Muscle layer of duodenum (tissue), 2 donors: ENCODE measurements at regions not wholly inside any gene's neighbourhood (a gene's known extent, or its start where the extent isn't known, plus 50 kb on each side); places are given as distances from the start of the nearest gene placed in this dataset.

Experiments
- H3K27ac ChIP-seq: one replicate; pipeline ENCODE4 v1.7.0; 2013; ENCODE audit warnings: mild to moderate bottlenecking, low read length
- H3K27me3 ChIP-seq: one replicate; pipeline ENCODE4 v1.7.0; 2013; ENCODE audit warnings: low read depth, mild to moderate bottlenecking, control low read depth, low read length
- H3K36me3 ChIP-seq, 2 donors: one replicate each; pipeline ENCODE4 v1.7.0; 2013; ENCODE audit warnings: low read length in 2 of 2, control low read depth in 1 of 2, mild to moderate bottlenecking in 1 of 2; ENCODE audit not compliant: insufficient read depth in 2 of 2, control insufficient read depth in 1 of 2
- H3K4me1 ChIP-seq, 2 donors: one replicate each; pipeline ENCODE4 v1.7.0; 2013; ENCODE audit warnings: low read length in 2 of 2, mild to moderate bottlenecking in 2 of 2, control low read depth in 1 of 2, moderate library complexity in 1 of 2; ENCODE audit not compliant: insufficient read depth in 2 of 2, control insufficient read depth in 1 of 2
- H3K4me3 ChIP-seq, 2 donors: one replicate each; pipeline ENCODE4 v1.7.0; 2013; ENCODE audit warnings: low read length in 2 of 2, low read depth in 1 of 2, mild to moderate bottlenecking in 1 of 2
- H3K9me3 ChIP-seq, 2 donors: one replicate each; pipeline ENCODE4 v1.7.0; 2013; ENCODE audit warnings: low read length in 2 of 2, control low read depth in 1 of 2, mild to moderate bottlenecking in 1 of 2; ENCODE audit not compliant: control insufficient read depth in 1 of 2
- donor health status: healthy.

DNA sequence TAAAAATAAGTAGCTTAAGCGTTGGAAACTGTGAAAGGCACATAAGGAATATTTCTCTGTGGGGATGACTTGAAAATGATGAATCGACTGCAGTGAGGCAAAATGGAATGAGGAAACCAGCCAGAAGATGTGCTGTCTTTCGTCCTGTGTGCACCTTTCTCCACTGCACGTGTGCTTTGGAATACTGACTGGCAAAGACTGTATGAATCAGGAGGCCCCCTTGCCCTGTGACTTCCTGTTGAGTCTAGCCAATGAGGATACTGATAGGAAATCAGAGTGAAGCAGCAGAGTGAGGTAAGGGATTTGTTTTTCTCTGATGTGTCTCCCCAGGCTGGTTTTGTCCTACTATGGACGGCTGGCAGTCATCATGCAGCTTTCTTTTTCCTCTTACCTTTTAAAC, 118.2 kb upstream of the ADGRL4 start:
- no peaks in the 10 kb centered on the region for H3K4me1 ChIP-seq
- H3K36me3 ChIP-seq: no peaks in the 10 kb centered on the region
- H3K9me3 ChIP-seq: no peaks in the 10 kb centered on the region
- H3K4me3 ChIP-seq: no peak overlapping the region
- H3K27ac ChIP-seq: no peak overlapping the region
- no peaks in the 10 kb centered on the region for H3K27me3 ChIP-seq

DNA sequence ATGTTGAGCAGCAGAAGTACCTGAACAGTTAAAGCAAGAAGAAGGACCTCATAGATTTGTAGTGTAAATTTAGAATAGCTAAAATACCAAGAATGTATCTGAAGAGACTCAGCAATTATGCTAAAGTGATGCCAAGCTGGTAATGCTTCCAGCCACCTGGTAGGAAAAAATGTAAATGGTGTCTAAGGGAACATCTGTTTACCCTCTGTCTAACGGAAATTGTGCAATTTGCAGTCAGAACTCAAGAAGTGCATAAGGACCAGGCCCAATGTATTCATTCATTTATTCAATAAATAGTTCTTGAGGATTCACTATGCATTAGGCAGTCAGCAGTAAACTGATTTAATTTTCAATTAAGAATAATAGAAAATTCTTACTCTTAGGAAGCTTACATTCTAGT, 116.0 kb upstream of the ADGRL4 start:
- Histone ChIP-seq H3K27me3 (no peaks in the 10 kb centered on the region), H3K27ac (no peak overlapping the region), H3K4me3 (no peak overlapping the region), H3K4me1 (no peaks in the 10 kb centered on the region), H3K36me3 (no peaks in the 10 kb centered on the region), H3K9me3 (no peaks in the 10 kb centered on the region)

DNA sequence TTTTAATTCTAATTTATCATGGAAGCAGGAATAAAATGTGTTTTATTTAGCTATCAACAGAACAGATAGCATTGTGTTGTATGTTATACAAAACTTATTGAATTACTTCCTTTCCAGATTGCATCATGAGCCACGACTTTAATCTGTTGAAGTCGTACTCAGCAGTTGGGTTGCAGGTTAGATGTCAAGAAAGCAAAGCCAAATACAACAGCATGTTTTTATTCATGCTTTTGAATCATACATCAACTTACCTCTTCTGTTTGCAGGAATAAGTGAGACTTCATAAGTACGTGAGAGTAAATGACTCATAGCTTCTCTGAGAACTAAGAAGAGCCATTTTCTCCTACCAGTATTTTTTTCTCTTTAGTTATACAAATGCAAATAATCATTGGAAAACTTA, 110.8 kb upstream of the ADGRL4 start:
- Histone ChIP-seq H3K36me3 (no peaks in the 10 kb centered on the region), H3K9me3 (no peaks in the 10 kb centered on the region), H3K4me1 (no peaks in the 10 kb centered on the region), H3K27me3 (no peaks in the 10 kb centered on the region), H3K27ac (no peak overlapping the region), H3K4me3 (no peak overlapping the region)

GRCh38 chr1:79113836-79114235, 107.3 kb upstream of the ADGRL4 start:
- no peak overlapping the region for H3K27ac ChIP-seq
- no peaks in the 10 kb centered on the region for H3K9me3 ChIP-seq
- H3K36me3 ChIP-seq: no peaks in the 10 kb centered on the region
- no peaks in the 10 kb centered on the region for H3K4me1 ChIP-seq
- no peak overlapping the region for H3K4me3 ChIP-seq
- H3K27me3 ChIP-seq: no peaks in the 10 kb centered on the region

DNA sequence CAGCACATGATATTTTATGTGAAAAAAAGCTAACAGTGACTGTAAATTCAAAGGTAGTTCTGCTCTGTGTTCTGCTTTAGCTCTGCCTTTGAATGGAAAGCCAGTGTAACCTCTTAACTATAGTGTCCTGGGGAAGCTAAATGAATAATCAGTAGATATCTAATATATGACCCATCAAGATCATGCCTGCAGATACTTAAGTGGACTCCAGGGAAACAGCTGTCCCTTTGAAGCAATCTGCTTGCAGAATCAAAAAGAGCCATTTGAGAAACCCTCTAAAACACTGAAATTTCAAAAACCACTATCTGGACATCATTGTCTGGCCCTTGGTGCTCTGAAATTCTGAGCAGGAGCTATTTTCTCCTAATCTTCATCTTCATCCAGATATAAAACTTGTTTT, 104.2 kb upstream of the ADGRL4 start:
- Histone ChIP-seq H3K4me3 (no peak overlapping the region), H3K4me1 (no peaks in the 10 kb centered on the region), H3K9me3 (no peaks in the 10 kb centered on the region), H3K36me3 (no peaks in the 10 kb centered on the region), H3K27me3 (no peaks in the 10 kb centered on the region), H3K27ac (no peak overlapping the region)

DNA sequence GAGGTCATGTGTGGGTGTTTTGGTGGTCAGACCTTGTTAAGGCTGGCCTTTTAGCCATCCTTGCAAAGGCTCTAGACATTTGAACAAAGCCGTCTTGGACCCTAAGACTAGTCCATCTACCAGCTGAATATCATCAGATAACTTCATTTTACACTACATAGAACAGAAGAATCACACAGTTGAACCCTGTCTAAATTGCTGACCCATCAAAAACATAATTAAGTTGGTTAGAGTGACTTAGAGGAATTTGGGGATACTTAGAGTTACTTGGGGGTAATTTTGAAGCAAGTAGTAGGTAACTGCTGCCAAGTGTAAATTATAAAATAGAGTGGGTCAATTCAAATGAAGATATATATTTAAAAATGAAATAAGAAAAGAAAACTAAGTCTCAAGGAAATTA, 102.9 kb upstream of the ADGRL4 start:
- Histone ChIP-seq H3K4me3 (no peak overlapping the region), H3K36me3 (no peaks in the 10 kb centered on the region), H3K9me3 (no peaks in the 10 kb centered on the region), H3K27me3 (no peaks in the 10 kb centered on the region), H3K27ac (no peak overlapping the region), H3K4me1 (no peaks in the 10 kb centered on the region)

DNA sequence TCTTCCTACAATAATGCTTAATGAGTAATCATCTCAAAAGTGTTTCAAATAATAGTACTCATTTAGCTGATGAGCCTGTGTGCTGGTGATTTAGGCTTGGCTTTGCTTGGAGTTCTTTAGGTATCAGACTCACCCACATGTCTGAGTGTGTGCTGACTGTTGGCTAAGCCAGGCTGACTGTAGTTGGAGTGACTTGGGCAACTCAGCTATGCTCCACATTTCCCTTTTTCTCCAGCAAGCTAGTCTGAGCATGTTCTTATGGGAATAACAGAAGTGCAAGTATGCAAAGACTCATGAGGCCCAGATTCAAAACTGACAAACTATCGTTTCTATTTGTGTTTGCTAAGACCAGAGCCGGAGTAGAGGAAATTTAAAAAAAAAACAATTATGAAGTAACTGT, 99.0 kb upstream of the ADGRL4 start:
- Histone ChIP-seq H3K4me3 (no peak overlapping the region), H3K9me3 (no peaks in the 10 kb centered on the region), H3K36me3 (no peaks in the 10 kb centered on the region), H3K27ac (no peak overlapping the region), H3K4me1 (no peaks in the 10 kb centered on the region), H3K27me3 (no peaks in the 10 kb centered on the region)

- Histone ChIP-seq H3K27ac (no peak overlapping the region), H3K9me3 (no peaks in the 10 kb centered on the region), H3K4me1 (no peaks in the 10 kb centered on the region)
These were observed 98.1 kb upstream of the ADGRL4 start for GRCh38 chr1:79104617-79105016.

DNA sequence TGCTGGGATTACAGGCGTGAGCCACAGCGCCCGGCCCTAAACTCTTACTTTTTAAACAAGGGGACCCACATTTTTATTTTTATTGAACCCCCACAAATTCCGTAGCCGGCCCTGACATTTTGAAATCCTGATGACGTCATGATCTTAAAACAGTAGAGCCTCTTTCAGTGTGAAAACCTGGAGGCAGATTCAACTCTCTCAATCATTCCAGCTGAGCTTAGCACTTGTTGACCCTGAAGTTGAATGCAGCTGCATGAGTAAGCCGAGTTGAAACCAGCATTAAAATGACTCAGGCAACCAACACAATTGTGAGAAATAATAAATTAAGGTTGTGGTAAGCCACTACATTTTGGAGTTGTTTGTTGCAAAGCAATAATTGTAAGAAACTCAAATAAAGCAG, 93.9 kb upstream of the ADGRL4 start:
- Histone ChIP-seq H3K9me3 (no peaks in the 10 kb centered on the region), H3K4me3 (no peak overlapping the region)

More at GRCh38 chr1:79104617-79105016, 98.1 kb upstream of the ADGRL4 start:
- H3K4me3 ChIP-seq: no peak overlapping the region
- no peaks in the 10 kb centered on the region for H3K27me3 ChIP-seq
- H3K36me3 ChIP-seq: no peaks in the 10 kb centered on the region

GRCh38 chr1:79090985-79091384, 84.5 kb upstream of the ADGRL4 start:
- no peaks in the 10 kb centered on the region for H3K27me3 ChIP-seq
- H3K4me3 ChIP-seq: no peak overlapping the region
- H3K27ac ChIP-seq: no peak overlapping the region
- H3K9me3 ChIP-seq: no peaks in the 10 kb centered on the region
- no peaks in the 10 kb centered on the region for H3K36me3 ChIP-seq
- H3K4me1 ChIP-seq: no peaks in the 10 kb centered on the region

More for the DNA sequence above, 93.9 kb upstream of the ADGRL4 start:
- H3K27me3 ChIP-seq: no peaks in the 10 kb centered on the region
- H3K36me3 ChIP-seq: no peaks in the 10 kb centered on the region
- H3K27ac ChIP-seq: no peak overlapping the region
- H3K4me1 ChIP-seq: no peaks in the 10 kb centered on the region

DNA sequence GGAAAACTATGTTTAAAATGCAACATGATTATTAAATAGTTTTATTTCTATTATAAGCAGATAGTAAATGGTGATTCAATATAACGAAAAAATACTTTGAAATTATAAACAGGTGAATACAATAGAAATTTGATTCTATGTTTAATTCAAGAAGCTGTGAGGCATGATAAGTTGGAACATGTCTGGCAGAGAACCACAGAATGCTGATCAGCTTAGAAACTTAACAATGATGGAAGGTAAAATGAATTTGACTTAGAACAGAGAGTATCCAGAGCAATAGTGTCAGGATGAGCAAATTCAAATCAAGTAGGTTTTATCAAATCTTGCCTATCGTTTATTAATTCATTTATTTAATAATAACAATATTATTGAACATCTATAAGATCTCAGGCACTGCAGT, 83.4 kb upstream of the ADGRL4 start:
- Histone ChIP-seq H3K27ac (no peak overlapping the region), H3K27me3 (no peaks in the 10 kb centered on the region)

DNA sequence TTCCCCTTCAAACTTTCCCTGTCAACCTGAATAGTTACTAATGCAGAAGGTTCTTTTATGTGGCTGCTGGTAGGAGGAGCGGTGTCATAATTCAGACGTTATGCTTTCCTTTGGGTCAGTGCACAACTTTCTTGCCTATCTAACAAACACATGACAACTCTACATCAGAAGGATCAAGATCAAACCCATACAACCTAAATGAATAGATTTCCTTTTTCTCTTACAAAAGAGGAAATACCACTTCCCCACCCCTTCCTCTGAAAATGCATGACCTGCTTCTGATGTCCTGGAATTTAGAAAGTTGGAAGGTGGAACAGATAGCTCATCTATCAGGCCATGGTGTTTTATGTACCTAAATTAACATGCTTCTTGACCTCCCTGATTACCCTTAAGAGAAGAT, 75.7 kb upstream of the ADGRL4 start:
- no peaks in the 10 kb centered on the region for H3K4me1 ChIP-seq
- H3K9me3 ChIP-seq: no peaks in the 10 kb centered on the region
- H3K4me3 ChIP-seq: no peak overlapping the region
- no peak overlapping the region for H3K27ac ChIP-seq
- no peaks in the 10 kb centered on the region for H3K36me3 ChIP-seq
- no peaks in the 10 kb centered on the region for H3K27me3 ChIP-seq

More for the DNA sequence above, 83.4 kb upstream of the ADGRL4 start:
- no peak overlapping the region for H3K4me3 ChIP-seq
- no peaks in the 10 kb centered on the region for H3K4me1 ChIP-seq
- no peaks in the 10 kb centered on the region for H3K9me3 ChIP-seq
- H3K36me3 ChIP-seq: no peaks in the 10 kb centered on the region
